MCF 10A (cell line): ENCODE measurements at regions not wholly inside any gene's neighbourhood (a gene's known extent, or its start where the extent isn't known, plus 50 kb on each side); places are given as distances from the start of the nearest gene placed in this dataset.

ENCODE experiments used
- BruUV-seq: library from RNA; stranded (reverse); fragments of 400-500 nt; replicated peaks from 2 replicates; lab custom pipeline; 2021; lab: Mats Ljungman, UMichigan
- CTCF ChIA-PET: fragments of 300-600 bp; sonication (Branson Sonifier 250); formaldehyde crosslinking; extraction: SDS; loops from one replicate; lab custom pipeline; 2021; ENCODE audit warnings: antibody characterized with exemption, inconsistent platforms; lab: Yijun Ruan, JAX
- POLR2A ChIA-PET: fragments of 300-600, 350-650 bp; sonication (Branson Sonifier 250); formaldehyde crosslinking; extraction: SDS; loops from one replicate; lab custom pipeline; 2020; ENCODE audit warnings: antibody characterized with exemption, inconsistent platforms; lab: Yijun Ruan, JAX
- DNase-seq: peaks from one replicate; pipeline ENCODE4 v3.0.0-alpha.2; 2018; ENCODE audit not compliant: unreplicated experiment
- H3K27ac Mint-ChIP-seq: one replicate; pipeline ENCODE4 v1.8.0; 2022; ENCODE audit warnings: mild to moderate bottlenecking, low read depth, mixed read lengths; ENCODE audit not compliant: unreplicated experiment
- H3K27me3 Mint-ChIP-seq: one replicate; pipeline ENCODE4 v1.8.0; 2022; ENCODE audit warnings: mixed read lengths; ENCODE audit not compliant: insufficient read depth, unreplicated experiment
- H3K36me3 Mint-ChIP-seq: one replicate; pipeline ENCODE4 v1.8.0; 2022; ENCODE audit warnings: mild to moderate bottlenecking, moderate library complexity, mixed read lengths; ENCODE audit not compliant: insufficient read depth, unreplicated experiment
- H3K4me1 Mint-ChIP-seq: one replicate; pipeline ENCODE4 v1.8.0; 2022; ENCODE audit warnings: mixed read lengths; ENCODE audit not compliant: insufficient read depth, unreplicated experiment
- H3K4me3 Mint-ChIP-seq: one replicate; pipeline ENCODE4 v1.8.0; 2022; ENCODE audit warnings: mild to moderate bottlenecking, moderate library complexity, mixed read lengths; ENCODE audit not compliant: unreplicated experiment
- H3K9me3 Mint-ChIP-seq: one replicate; pipeline ENCODE4 v1.8.0; 2022; ENCODE audit warnings: mixed read lengths; ENCODE audit not compliant: unreplicated experiment
- CTCF ChIP-seq: fragments of 200-600 bp; IDR thresholded peaks from one replicate; pipeline ENCODE4 v1.8.0; 2022; ENCODE audit warnings: antibody characterized with exemption, mild to moderate bottlenecking; ENCODE audit not compliant: unreplicated experiment
- intact Hi-C: fragments of 100-400 bp; cut with micrococcal nuclease; formaldehyde crosslinking; loops from 2 replicates; pipeline ENCODE4 v1.14.1; 2022

DNA sequence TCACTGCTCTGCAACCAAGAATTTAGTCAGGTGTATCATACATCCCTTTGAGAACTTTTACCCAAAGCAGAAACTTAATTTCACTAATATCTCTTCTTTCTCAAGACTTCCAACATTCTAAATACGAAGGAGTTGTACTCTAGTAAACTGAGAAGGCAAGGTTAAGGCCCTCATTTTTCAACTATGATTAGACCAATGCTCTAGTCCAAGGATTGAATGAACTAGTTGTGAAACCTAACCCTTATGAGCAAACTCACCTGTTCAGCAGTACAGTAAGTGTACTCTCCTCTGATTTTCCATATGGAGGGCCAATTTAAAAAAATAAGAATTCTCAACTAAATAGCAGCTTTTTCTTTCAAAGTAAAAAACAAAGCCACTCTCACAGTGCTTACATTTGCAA lies 180.0 kb upstream of the C11orf58 start:
- H3K36me3 Mint-ChIP-seq: no peaks in the 10 kb centered on the region
- H3K9me3 Mint-ChIP-seq: no peaks in the 10 kb centered on the region
- peaks cover 8% of the 10 kb centered on the region for H3K4me1 Mint-ChIP-seq
- no peak overlapping the region for H3K4me3 Mint-ChIP-seq
- ChIA-PET POLR2A (no interaction called here), CTCF (no interaction called here)
- BruUV-seq: no TSS peak
- TF ChIP-seq CTCF: no peak
- no peaks in the 10 kb centered on the region for H3K27me3 Mint-ChIP-seq
- intact Hi-C loops: no loop called here
- DNase-seq: no peak
- H3K27ac Mint-ChIP-seq: no peak overlapping the region

DNA sequence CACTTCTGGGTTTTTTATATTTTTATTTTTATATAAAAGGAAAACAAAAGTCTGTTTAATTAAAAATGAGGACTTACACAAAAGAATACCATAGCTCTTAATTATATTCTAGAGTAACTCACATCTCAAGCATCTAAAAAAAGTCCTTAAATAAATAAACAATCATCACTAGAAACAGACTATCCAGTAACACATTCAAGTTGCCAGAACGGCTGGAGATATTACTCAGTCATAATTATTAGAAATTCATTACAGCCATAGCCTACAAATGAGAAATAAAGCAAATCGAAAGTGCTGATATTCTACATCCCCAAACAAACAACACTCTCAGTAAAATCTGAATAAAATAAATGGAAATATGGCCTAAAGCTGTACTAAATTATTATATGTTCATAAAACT lies 182.5 kb upstream of the C11orf58 start:
- Mint-ChIP-seq H3K9me3 (no peaks in the 10 kb centered on the region), H3K4me3 (no peak overlapping the region), H3K27me3 (no peaks in the 10 kb centered on the region), H3K27ac (no peak overlapping the region), H3K36me3 (no peaks in the 10 kb centered on the region), H3K4me1 (peaks cover 3% of the 10 kb centered on the region)
- POLR2A ChIA-PET: no interaction called here
- TF ChIP-seq CTCF: no peak
- intact Hi-C loops: no loop called here
- CTCF ChIA-PET: no interaction called here
- DNase-seq: no peak
- BruUV-seq: no TSS peak

DNA sequence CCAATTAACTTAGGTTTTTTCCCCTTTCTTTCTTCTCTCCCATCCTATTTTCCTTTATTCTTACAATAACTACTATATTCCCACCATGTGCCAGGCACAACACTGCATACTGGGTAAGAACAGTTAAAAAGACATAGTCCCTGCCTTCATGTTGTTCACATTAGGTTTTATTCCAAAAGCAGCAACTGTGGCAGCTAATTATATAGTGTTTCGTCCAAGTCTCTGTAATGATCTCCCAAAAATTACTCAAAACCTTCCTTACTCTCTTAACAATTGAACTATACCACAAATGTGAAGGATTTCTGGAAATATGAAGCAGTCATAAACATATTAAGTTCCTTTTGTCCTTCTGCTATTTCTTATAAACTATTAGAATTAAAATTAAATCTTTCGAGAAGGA lies 184.1 kb upstream of the C11orf58 start:
- no TSS peak for BruUV-seq

GRCh38 chr11:16547879-16548278 lies 190.6 kb upstream of the C11orf58 start:
- intact Hi-C loops: no loop called here
- no peak for DNase-seq
- no peak overlapping the region for H3K4me3 Mint-ChIP-seq
- POLR2A ChIA-PET: no interaction called here
- peaks cover 16% of the 10 kb centered on the region for H3K9me3 Mint-ChIP-seq
- H3K4me1 Mint-ChIP-seq: no peaks in the 10 kb centered on the region
- BruUV-seq: no TSS peak
- H3K27ac Mint-ChIP-seq: no peak overlapping the region
- no peaks in the 10 kb centered on the region for H3K36me3 Mint-ChIP-seq
- no peak for TF ChIP-seq CTCF
- no peaks in the 10 kb centered on the region for H3K27me3 Mint-ChIP-seq
- CTCF ChIA-PET: no interaction called here

More for the DNA sequence above, 184.1 kb upstream of the C11orf58 start:
- DNase-seq: no peak
- POLR2A ChIA-PET: no interaction called here
- TF ChIP-seq CTCF: no peak
- CTCF ChIA-PET: no interaction called here
- Mint-ChIP-seq H3K27ac (no peak overlapping the region), H3K36me3 (no peaks in the 10 kb centered on the region), H3K27me3 (no peaks in the 10 kb centered on the region), H3K4me1 (no peaks in the 10 kb centered on the region), H3K4me3 (no peak overlapping the region), H3K9me3 (no peaks in the 10 kb centered on the region)
- intact Hi-C loops: no loop called here
